ENCODE measurements at regions not wholly inside any gene's neighbourhood (a gene's known extent, or its start where the extent isn't known, plus 50 kb on each side); places are given as distances from the start of the nearest gene placed in this dataset.

DNA sequence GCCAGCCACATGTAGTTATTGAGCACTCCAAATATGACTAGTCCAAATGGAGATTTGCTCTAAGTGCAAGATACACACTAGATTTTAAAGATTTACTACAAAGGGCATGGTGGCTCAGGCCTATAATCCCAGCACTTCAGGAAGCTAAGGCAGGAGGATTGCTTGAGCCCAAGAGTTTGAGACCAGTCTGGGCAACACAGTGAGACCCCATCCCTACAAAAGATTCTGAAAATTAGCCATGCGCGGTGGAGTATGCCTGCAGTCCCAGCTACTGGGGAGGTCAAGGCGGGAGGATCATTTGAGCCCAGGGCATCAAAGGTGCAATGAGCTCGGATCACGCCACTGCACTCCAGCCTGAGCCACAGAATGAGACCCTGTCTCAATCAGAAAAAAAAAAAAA is 93.5 kb upstream of the HNRNPA3 start:
- TF ChIP-seq, protein P1, sequence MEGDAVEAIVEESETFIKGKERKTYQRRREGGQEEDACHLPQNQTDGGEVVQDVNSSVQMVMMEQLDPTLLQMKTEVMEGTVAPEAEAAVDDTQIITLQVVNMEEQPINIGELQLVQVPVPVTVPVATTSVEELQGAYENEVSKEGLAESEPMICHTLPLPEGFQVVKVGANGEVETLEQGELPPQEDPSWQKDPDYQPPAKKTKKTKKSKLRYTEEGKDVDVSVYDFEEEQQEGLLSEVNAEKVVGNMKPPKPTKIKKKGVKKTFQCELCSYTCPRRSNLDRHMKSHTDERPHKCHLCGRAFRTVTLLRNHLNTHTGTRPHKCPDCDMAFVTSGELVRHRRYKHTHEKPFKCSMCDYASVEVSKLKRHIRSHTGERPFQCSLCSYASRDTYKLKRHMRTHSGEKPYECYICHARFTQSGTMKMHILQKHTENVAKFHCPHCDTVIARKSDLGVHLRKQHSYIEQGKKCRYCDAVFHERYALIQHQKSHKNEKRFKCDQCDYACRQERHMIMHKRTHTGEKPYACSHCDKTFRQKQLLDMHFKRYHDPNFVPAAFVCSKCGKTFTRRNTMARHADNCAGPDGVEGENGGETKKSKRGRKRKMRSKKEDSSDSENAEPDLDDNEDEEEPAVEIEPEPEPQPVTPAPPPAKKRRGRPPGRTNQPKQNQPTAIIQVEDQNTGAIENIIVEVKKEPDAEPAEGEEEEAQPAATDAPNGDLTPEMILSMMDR (conservative IDR thresholded peaks at IDR 0.05; ENCODE audit: low read depth), result no peak
- no peak for DNase-seq (ENCODE audit: low spot score)
- H3K27ac ChIP-seq, result no peak overlapping the region
- ChIA-PET CTCF (interaction anchor here (0.6 to 1.1 kb wide), 4 partner anchors 20 to 1678 kb away, joined by 3 to 10 read pairs (median 4); no protein-coding TSS in a partner anchor), POLR2A (ENCODE audit: low non-redundant PET) (interaction anchor here (0.7 kb wide), 1 partner anchor 553 kb away, joined by 3 read pairs; no protein-coding TSS in a partner anchor)

DNA sequence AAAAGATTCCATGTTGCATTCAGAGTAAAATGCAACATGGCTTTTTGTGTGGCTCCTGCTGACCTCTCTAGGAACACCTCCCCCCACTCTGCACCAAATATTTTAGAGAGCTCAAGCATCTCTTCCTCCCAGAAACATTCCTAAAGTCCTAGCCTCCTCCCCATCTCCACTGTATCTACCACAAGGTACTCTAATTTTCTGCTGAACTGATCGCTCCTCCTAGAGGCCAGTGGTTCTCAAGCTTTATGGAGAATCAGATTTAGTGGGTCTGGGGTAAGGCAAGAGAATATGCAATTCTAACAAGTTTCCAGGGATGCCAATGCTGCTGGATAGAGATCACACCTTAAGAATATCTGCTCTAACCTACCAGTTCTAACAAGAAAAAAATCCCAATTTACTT is 89.5 kb upstream of the HNRNPA3 start:
- ChIA-PET POLR2A (ENCODE audit: low non-redundant PET) (no interaction called here), CTCF (no interaction called here)
- no peak for DNase-seq (ENCODE audit: low spot score)
- TF ChIP-seq, protein P1 (conservative IDR thresholded peaks at IDR 0.05; ENCODE audit: low read depth), result no peak
- H3K27ac ChIP-seq, result no peak overlapping the region

DNA sequence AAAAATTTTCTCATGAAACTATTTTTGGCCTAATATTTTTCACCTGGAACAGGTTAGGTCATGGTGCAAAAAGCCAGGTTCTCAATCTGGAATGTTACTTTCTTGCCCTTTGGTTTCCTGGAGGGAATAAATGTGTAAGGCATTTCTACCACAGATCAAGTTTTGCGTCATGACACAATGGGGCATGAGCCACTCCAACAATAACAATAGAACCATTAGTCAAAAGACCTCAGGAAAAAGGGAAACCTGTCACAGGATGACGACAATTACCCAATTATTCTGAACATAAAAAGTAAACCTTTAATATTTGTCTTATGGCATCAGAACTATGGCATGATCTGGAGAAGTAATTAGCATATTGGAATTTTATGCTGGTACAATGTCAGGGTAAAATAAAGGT is 88.2 kb upstream of the HNRNPA3 start:
- ChIA-PET CTCF (no interaction called here), POLR2A (ENCODE audit: low non-redundant PET) (no interaction called here)
- no peak overlapping the region for H3K27ac ChIP-seq
- DNase-seq (ENCODE audit: low spot score), result no peak
- TF ChIP-seq, protein P1 (conservative IDR thresholded peaks at IDR 0.05; ENCODE audit: low read depth), result no peak

DNA sequence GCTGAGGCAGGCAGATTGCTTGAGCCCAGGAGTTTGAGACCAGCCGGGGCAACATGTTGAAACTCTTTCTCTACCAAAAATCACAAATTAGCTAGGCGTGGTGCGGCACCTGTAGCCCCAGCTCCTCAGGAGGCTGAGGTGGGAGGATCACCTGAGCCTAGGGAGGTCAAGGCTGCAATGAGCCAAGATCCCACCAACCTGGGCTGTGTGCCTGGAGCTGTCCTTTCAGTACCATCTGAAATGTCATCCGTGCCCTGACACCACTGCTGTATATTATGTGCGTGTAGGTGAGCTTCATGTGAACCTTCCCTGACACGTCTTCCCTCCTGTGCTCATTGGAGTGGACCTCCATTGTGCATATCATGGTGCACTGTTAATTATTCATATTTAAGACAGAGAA is 84.8 kb upstream of the HNRNPA3 start:
- TF ChIP-seq, protein P1 (conservative IDR thresholded peaks at IDR 0.05; ENCODE audit: low read depth), result no peak
- no peak for DNase-seq (ENCODE audit: low spot score)
- CTCF ChIA-PET, result no interaction called here
- H3K27ac ChIP-seq, result no peak overlapping the region
- POLR2A ChIA-PET (ENCODE audit: low non-redundant PET), result no interaction called here

DNA sequence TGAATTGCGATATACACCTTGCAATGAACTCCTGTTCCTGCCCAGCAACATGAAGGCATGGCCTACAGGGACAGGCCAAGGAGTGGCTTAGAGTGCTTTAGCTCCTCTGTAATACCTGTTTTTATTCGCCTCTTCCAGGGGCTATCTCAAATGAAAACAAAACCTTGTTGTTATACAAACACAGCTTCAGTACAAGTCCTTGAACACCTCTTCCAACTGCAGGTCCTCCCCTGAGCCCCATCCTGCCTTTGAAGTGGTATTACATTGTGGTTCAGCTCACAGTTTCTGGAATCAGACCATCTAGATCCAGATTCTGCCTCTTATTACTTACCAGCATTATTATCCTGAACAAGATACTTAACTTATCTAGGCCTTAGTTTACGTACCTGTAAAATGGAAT is 83.0 kb upstream of the HNRNPA3 start:
- TF ChIP-seq, protein P1 (conservative IDR thresholded peaks at IDR 0.05; ENCODE audit: low read depth), result no peak
- POLR2A ChIA-PET (ENCODE audit: low non-redundant PET), result no interaction called here
- H3K27ac ChIP-seq, result no peak overlapping the region
- DNase-seq (ENCODE audit: low spot score), result no peak
- CTCF ChIA-PET, result interaction anchor here (0.6 kb wide), 2 partner anchors 12 to 339 kb away, joined by 3 to 6 read pairs; no protein-coding TSS in a partner anchor

DNA sequence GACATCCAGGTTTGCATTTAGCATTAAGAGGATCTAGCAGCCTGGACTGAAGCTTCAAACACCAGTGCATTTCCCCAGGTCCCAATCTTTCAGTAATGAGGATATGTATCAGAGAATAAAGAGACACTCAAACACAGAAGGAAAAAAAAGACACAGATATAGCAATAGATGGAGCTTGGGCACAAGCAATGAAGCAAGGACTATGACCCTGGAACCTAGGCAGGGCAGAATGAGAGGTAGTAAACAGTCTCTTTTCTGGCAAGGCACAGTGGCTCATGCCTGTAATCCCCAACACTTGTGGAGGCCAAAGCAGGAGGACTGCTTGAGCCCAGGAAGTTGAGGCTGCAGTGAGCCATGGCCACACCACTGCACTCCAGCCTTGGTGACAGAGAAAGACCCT is 80.7 kb upstream of the HNRNPA3 start:
- TF ChIP-seq, protein P1 (conservative IDR thresholded peaks at IDR 0.05; ENCODE audit: low read depth), result no peak
- ChIA-PET POLR2A (ENCODE audit: low non-redundant PET) (no interaction called here), CTCF (interaction anchor here (0.7 kb wide), 1 partner anchor 17 kb away, joined by 6 read pairs; no protein-coding TSS in a partner anchor)
- H3K27ac ChIP-seq, result no peak overlapping the region
- DNase-seq (ENCODE audit: low spot score), result no peak

All from RWPE1 (cell line).